Fibroblast of mammary gland (primary cell): ENCODE measurements at regions not wholly inside any gene's neighbourhood (a gene's known extent, or its start where the extent isn't known, plus 50 kb on each side); places are given as distances from the start of the nearest gene placed in this dataset.
"Not testable (repeated sequence)": the region's sequence is repeated elsewhere in the genome, so short reads cannot be mapped to it uniquely, and the experiment has no call there.

Source experiments
- DNase-seq: peaks from one replicate; pipeline ENCODE4 v3.0.0-alpha.2; 2010; ENCODE audit warnings: low read depth
- H3K4me3 ChIP-seq: 2 replicates; pipeline ENCODE4 v1.5.1; 2011; ENCODE audit warnings: low read depth, mild to moderate bottlenecking, low read length, moderate library complexity; ENCODE audit not compliant: control insufficient read depth
- CTCF ChIP-seq: conservative IDR thresholded peaks from 2 replicates; pipeline ENCODE4 v1.5.1; 2011; ENCODE audit warnings: low read depth, low read length, inconsistent platforms; ENCODE audit not compliant: control insufficient read depth, insufficient read depth

GRCh38 chr7:106571563-106571962, 89.4 kb downstream of the CCDC71L start:
- no peak overlapping the region for H3K4me3 ChIP-seq
- DNase-seq = no peak
- TF ChIP-seq CTCF = no peak

- no peak overlapping the region for H3K4me3 ChIP-seq
- TF ChIP-seq CTCF = no peak
- DNase-seq = no peak
Observed at GRCh38 chr7:106570948-106571418, 90.0 kb downstream of the CCDC71L start.

- no peak for TF ChIP-seq CTCF
- no peak for DNase-seq
- H3K4me3 ChIP-seq = no peak overlapping the region
Observed at GRCh38 chr7:106570146-106570545, 90.8 kb downstream of the CCDC71L start.

- H3K4me3 ChIP-seq = no peak overlapping the region
- no peak for DNase-seq
- TF ChIP-seq CTCF = no peak
Observed at GRCh38 chr7:106569500-106569929, 91.4 kb downstream of the CCDC71L start.

GRCh38 chr7:106568680-106569499, 92.1 kb downstream of the CCDC71L start:
- peak; percentile 80 for DNase-seq
- no peak overlapping the region for H3K4me3 ChIP-seq
- TF ChIP-seq CTCF = no peak

GRCh38 chr7:106568002-106568679, 92.8 kb downstream of the CCDC71L start:
- H3K4me3 ChIP-seq = no peak overlapping the region
- TF ChIP-seq CTCF = no peak
- DNase-seq = no peak

GRCh38 chr7:106567204-106568001, 93.6 kb downstream of the CCDC71L start:
- not testable (repeated sequence) for H3K4me3 ChIP-seq, DNase-seq
